ENCODE measurements at regions not wholly inside any gene's neighbourhood (a gene's known extent, or its start where the extent isn't known, plus 50 kb on each side); places are given as distances from the start of the nearest gene placed in this dataset.

DNA sequence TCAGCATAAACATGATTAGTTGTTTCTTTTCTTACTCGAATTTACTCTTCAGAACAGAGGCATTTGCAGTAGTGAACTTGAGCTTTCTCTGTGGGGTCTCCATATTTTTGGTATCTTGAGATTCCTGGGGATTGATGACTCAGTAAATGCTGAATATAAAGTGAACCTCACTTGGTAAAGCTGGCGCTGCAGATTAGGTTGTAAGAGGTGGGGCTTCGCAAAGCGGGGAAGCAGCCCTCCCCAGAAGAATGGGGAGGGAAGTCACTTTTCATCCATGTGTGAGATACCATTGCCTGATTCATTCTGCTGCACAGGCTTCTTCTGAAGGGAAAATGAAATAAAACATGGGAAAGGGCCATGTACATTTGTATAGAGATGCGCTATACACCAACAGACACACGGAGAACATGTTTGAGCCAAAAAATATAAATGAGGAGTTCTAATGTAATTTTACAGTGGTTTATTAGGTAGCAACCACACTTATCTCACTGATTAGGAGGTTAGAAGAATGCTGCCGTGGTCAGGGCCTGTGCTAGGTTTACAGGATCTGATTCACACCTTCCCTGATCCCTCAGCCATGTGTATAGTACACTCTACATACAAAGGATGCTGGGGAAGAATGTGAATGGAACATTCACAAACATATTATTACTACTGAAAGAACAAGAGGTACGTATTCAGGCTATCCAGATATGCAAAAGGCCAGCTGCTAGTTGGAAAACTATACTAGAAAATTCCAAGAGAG lies 63.5 kb downstream of the DNTTIP2 start:
- peak; percentile 78 for DNase-seq

DNA sequence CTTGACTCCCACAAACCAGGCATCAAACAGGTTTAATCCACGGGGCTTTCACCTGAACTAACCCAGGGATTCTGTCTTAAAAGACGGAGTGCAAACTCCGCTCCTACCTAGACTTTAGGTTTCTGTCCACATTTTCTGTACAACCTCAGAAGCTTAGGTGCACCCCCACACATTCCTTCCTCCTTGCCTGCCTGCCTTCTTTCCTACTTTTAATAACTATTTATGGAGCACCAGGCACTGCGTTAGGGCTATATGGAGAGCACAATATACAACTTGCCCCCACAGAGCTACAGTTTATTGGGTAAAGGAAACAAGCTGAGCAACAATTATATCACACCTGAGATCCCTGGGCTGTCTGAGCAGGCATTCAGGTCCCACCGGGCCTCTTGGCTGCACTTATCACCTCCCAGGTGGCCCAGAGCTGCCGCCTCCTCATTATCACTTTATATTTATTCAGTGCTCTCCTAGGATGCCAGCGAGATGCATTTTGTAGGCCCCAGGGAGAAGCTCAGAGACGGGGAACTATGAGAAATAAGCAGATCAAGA lies 64.1 kb downstream of the DNTTIP2 start:
- DNase-seq: no peak

DNA sequence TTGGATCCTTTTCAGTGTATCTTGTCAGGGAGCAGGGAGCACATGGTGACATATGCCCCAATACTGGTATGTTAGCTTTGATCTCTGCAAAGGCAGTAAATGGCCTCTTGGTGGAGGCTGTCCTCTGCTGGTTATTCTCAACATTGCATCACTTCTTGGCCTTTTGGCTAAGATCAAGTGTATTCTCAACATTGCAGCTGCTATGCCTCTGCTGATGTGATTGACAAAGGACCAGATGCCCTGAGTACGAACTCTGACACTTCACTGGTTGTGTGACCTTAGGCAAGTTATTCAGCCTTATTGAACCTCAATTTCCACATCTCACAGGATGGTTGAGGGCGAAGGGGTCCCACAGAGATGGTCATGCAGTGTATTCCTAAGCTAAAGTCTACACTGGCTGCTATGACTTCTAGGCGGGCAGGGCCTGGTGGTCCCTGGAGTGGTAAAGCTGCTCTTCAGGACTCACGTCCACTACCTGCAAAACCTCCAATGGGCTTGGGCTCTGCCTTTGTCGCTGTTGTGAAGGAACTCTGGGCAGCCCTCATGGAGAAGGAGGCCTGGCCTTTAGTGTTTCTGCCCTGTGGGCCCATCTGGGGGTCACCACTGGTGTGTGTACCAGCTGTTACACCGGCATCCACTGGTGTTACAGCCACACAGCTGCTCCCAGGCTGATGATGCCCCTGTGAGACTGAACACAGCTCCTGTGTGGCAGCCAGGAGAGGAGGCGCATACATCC lies 64.8 kb downstream of the DNTTIP2 start:
- DNase-seq: peak; percentile 94

DNA sequence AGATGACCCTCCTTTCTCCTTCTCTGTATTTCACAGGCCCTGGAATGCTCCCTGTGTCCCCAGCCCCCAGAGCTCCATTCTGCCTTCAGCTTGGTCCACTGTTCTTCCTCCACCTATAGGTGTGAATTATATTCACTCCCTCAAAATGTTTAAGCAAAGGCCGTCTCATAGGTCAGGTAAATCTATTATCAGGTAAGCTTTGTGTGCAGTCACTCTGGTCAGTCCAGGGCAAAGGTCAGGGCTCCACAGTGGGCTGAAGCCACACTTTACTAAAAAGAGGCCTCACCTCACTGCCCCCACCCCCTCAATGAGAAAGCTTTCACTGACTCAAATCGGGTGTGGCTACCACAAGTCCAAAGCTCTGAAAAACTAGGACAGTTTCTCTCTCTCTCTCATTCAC lies 65.9 kb downstream of the DNTTIP2 start:
- DNase-seq: no peak

DNA sequence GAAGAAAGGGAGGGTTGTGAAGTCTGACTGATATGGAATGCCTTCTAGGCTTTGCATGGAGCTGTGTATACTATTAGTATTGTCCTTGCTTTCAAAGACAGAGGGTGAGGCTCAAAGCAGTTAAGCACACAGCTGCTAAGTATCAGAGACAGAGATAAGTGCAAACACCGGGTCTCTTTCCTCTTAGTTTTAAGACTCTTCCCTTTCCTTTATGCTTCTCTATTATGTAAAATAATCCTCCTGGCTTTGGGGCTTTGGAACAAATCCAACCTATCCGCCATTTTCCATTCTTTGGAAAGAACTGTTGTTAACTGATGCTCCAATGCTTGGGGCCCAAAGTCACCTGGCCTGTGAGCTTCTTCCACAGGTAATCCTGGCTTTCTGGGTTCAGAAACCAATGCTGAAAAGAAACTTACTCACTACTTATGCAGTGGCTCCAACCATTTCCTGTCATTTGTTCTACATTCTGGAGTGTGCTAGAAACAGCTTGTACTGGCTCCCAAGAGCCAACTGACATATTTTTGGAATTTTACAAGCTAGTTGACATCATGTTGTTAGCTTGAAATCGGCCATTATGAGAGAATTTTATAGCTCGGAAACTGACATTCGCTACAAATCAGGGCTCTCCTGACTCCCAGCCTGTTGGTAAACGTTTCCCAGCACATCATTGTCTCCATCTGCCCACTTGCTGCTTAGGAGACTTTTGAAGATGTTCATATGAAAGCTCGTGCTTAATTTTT lies 67.5 kb downstream of the DNTTIP2 start:
- DNase-seq: peak; percentile 36

DNA sequence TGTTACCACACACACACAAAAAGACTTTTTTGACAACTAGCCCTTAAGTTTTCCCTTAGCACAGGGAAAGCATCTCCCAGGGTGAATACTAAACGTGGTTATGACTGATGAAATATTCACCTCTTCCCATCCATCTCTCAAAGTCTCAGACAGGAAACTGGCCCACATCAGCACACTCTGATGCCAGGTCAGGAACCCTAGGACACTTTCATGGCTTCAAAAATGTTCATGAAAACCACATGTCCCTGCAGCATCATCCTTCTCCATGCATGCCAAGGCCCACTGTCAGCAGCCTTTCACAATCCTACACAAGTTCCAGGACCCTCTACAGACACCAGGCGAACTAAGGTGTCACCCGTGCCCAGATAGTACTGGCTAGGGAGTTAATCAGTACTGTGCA lies 68.7 kb downstream of the DNTTIP2 start:
- no peak for DNase-seq

DNA sequence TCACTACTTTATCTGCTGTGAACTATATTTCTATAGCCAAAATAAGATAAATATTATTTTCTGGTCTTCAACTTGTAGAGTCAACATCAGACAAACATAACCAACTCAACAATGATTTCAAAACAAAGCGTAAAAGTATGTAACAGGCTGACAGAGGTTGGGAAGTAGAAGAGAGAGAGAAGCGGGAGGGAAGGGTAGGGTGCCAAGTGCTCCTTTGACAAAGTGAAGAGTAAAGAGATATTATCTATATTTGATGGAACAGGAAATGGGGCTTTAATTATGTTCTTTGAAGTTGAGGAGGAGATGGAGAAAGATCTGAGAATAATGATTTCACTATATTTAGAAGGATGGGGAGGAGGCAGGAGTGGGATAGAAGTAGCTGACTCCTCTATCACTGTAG lies 70.1 kb downstream of the DNTTIP2 start:
- DNase-seq: no peak

DNA sequence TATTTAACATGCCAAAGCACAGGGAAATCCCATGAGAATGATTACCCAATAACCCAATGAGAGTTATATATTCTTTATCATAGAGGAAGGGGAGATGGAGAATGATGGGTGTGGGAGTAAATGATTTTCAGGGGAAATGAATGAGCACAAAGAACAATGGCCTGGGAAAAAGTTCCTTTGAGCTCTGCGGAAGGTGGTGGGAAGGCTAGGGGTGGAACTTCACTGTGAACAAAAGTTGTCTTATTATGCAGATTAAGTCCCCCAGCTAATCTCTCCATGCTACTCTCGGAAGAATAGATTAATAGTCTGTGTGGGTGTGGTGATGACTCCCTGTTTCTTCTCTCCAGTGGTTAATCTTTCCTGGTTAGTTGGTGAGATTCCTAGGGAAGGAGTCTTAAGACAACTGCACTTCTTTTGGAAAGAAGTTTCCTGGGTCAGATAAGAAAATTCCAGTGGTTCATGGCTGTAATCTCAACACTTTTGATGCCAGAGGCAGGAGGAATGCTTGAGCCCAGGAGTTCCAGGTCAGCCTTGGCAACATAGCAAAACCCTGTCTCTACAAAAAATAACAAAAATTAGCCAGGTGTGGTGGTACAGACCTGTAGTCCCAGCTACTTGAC lies 71.6 kb downstream of the DNTTIP2 start:
- DNase-seq: peak; percentile 47

DNA sequence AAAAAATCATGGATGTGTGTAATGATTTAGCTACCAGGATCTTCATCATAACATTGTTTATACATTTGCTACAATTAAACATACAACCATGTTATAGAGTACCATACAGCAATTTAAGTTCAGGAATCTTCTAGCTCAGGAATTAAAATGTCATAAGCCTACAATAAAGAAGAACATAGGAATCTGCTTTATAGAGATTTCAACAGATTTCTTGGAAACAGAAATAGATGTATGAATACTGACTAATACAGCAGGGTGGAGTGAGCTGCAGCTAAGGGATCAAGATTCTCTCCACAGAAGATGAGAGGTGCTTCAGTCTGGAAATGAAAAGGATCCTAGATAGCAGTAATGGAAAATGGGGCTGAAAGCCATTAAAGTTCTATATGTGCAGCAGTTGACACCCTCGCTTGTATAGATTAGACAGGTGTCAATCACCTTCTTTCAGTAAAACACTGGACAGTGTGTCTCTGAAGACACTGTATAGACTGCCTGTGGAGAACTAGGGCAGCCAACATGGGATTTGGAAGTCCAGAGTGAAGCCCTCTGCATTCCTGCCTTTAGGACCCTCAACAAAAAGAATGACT lies 73.9 kb downstream of the DNTTIP2 start:
- peak; percentile 29 for DNase-seq

DNA sequence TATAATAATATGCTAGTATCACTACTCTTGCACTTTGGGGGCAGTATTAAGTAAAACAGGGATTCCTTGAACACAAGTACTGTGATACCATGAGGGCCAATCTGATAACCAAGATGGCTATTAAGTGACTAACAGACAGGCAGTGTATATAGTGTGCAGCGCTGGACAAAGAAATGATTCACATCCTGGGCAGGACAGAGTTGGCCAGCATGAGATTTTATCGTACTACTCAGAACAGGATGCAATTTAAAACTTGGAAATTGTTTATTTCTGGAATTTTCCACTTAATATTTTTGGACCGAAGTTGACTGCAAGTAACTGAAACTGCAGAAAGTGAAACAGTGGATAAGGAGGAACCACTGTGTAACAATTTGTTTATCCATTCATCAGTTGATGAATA lies 74.6 kb downstream of the DNTTIP2 start:
- DNase-seq: peak; percentile 97

DNA sequence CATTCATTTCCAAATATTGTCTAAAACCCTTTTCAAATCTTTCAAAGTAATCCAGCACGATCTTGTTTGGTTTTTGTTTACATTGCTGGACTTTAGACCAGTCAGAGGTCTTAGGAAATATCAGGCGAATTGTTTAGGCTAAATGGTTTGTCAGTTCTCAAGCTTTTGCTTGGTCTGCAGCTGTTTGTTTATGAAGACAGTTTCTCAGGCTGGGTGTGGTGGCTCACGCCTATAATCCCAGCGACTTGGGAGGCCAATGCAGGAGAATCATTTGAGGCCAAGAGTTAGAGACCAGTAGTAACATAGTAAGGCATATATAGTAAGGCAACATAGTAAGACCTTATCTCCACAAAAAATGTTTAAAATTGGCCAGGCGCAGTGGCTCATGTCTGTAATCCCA lies 77.5 kb downstream of the DNTTIP2 start:
- no peak for DNase-seq

DNA sequence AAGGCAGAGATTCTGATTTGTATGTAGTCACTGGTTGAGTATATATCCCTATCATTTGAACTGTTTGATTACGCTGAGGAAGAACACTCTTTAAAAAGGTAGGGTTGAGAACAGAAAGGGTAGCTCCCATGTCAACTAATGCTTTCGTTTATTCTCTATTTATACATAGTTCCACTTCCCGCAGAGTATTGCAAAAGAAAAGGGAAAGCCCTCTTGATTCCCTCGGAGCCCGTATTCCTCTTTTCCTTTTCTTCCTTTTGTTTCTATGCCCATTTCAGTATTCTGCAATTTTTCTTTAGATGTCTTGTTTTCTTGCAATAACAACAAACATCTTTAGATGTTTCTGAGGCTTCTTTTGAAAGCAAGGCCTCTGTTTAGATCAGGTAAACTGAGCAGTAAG lies 78.2 kb downstream of the DNTTIP2 start:
- no peak for DNase-seq

DNA sequence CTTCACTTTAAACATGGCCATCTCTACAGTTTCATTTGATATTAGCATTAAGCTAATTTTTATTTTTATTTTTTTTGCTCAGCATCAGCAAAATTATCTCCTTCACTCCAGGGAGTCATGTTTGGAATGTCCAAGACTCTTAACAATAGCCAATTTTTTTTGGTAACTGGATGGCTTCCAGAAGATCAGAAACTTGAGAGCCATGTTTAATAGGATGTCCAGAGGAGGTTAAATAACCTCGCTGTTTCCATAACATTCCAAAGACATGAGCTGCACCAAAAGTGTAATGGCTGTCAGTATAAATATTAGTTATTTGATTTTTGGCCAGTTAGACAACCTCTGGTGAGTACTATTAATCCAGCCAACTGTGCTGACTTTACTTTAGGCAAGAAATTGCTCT lies 80.7 kb downstream of the DNTTIP2 start:
- DNase-seq: peak; percentile 86

DNA sequence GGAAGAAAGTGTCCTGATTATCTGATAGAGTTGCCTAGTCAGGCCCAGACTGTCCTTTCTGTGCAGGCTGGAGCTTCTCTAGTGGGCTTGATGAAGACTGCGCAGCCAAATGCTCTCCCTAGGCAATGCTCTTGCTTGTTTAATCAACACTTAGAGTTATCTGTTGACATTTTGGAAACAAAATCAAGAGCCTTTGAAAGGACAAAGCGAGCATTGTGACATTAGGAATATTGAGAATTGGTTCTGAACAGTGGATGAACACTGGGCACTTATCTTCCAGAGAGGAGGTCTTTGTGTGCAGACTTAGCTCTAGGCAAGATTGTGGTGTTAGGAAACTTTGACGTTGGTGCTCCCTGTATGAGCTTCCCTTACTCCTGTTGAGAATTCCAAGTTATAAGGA lies 94.5 kb downstream of the DNTTIP2 start:
- DNase-seq: no peak

DNA sequence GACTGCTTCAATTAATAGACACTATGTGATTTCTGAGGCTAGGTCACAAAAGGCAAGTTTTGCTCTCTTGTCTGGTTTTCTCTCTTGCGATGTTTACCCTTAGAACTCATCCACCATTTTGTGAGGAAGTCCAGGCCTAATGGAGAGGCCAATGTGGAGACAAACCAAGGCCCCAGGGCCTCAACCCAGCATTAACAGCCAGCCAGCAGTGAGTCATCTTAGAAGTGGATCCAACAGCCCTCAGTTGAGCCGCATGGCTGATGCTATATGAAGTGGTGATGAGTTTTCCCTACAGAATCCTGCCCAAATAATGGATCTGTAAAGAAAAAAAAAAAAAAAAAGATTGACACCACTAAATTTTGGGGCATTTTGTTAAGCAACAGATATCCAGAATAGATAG lies 95.1 kb downstream of the DNTTIP2 start:
- DNase-seq: no peak

DNA sequence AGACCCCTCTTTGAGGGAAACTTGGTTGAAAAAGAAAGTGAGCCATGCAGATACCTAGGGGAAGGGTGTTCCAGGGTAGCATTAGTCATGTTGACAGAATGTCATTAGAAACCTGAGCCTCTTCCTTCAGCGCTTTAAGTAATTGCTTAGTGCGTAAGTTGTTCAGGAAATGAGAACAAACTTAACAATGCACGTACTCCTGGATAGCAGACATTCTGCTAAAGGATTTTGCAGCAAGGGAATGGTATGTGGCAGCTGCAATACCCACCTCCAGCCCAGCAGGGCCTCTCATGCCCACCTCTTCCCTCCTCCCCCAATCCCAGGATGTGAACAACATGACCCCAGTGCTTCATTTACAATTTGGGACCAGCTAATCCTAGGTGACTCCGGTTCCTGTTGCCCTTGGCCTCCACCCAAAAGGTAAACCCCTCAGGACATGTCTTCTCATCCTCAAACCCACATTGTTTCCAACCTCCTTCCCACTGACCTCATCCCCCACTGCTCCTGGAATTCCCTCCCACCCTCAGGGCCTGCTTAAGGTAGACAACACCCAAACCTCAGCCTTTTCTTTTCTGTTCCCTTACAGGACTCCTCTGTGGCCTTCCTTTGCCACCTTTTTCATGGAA lies 98.0 kb upstream of the BCAR3 start:
- peak; percentile 96 for DNase-seq

DNA sequence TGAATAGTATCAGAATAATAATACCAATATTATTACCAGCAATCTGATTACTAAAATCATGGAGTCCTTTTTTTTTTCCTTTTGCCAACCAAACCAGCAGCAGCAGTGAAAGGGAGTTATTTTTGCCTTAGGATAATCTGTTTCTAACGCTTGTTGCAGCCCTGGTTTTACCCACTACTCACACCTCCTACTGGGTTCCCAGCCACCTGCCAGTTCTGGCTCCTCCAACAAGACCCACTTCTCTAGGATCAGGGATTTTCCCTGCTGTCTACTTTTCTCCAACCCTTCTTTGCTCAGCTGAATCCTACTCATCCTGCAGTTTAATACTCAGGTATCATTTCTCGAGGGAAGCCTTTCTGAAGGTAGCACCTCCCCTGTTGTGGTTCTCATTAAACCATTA lies 96.8 kb upstream of the BCAR3 start:
- no peak for DNase-seq

DNA sequence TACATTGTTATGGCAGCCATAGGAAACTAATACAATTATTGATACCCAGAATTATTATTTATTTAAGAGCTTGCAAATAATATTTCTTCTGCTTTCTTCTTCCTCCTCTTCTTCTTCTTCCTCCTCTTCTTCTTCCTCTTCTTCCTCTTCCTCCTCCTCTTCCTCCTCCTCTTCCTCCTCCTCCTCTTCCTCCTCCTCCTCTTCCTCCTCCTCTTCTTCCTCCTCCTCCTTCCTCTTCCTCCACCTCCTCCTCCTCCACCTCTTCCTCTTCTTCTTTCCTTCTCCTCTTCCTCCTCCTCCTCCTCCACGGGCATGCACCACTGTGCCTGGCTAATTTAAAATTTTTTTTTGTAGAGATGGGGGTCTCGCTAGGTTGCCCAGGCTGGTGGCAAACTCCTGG lies 95.6 kb upstream of the BCAR3 start:
- DNase-seq: no peak

DNA sequence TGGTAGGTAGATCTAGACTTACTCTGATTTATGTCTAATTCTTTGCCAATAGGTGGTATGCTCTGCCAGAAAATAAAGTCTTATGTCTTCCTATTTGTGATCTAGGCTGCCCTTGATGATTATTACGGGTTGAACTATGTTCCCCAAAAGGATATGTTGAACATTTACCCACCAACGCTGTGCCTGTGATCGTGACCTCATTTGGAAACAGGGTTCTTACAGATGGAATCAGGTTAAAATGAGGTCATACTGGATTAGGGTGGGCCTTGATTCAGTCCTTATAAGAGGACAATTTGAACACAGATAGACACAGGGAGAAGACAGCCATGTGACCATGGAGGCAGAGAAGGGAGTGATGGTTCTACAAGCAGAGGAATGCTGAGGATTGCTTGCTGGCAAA lies 95.1 kb upstream of the BCAR3 start:
- no peak for DNase-seq

DNA sequence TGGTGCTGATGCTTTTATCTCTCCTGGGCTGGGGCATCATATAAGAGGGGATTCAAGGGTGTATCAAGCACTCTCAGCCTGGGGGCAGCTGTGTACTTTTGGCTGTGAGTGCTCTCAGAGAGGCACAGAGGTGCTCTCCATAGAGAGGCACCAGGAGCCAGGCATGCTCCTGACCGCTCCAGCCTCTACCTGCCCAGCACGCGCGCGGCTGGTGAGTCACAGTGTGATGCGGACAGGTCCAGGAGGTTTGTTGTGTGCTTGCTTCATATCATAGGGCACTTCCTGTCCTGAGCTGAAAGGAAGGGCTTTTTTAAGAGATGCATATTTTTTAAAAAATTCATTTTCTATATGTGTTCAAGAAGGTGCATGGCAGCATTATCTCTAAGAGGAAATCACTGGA lies 93.6 kb upstream of the BCAR3 start:
- DNase-seq: no peak

DNA sequence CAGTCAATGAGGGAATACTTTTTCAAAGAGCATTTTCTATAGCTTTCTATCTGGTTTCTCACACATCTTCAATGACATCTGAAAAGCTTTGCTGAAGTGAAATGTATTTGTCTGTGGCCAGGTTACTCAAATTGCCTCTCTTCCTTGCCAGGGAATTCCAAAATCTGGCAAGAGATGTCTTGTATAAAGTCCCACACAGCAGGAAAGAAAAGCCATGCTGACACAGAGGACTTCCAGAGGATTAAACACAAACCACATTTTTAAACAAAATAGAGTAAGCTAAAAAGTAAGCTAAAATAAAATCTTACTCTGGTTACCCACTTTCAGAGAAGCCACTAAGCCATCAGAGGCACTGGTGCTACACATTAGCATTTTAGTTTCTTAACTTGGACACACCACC lies 93.1 kb upstream of the BCAR3 start:
- DNase-seq: no peak

Measured in dermis blood vessel endothelial cell (primary cell).